ENCODE measurements at regions not wholly inside any gene's neighbourhood (a gene's known extent, or its start where the extent isn't known, plus 50 kb on each side); places are given as distances from the start of the nearest gene placed in this dataset.

GRCh38 chr2:128770143-128771085, 451.7 kb upstream of the HS6ST1 start:
- DNase-seq, result no peak

GRCh38 chr2:128771401-128771800, 452.7 kb upstream of the HS6ST1 start:
- DNase-seq, result no peak

GRCh38 chr2:128772671-128773070, 454.0 kb upstream of the HS6ST1 start:
- no peak for DNase-seq

GRCh38 chr2:128773641-128774319, 455.1 kb upstream of the HS6ST1 start:
- no peak for DNase-seq

- no peak for DNase-seq
Observed at GRCh38 chr2:128774320-128775216, 455.9 kb upstream of the HS6ST1 start.

GRCh38 chr2:128775217-128775913, 456.7 kb upstream of the HS6ST1 start:
- no peak for DNase-seq

GRCh38 chr2:128775914-128776285, 457.2 kb upstream of the HS6ST1 start:
- no peak for DNase-seq

GRCh38 chr2:128776461-128777195, 458.0 kb upstream of the HS6ST1 start:
- no peak for DNase-seq

GRCh38 chr2:128777196-128778035, 458.7 kb upstream of the HS6ST1 start:
- DNase-seq, result no peak

- no peak for DNase-seq
Observed at GRCh38 chr2:128778843-128779242, 460.2 kb upstream of the HS6ST1 start.

- DNase-seq, result no peak
Observed at GRCh38 chr2:128779301-128780095, 460.8 kb upstream of the HS6ST1 start.

- DNase-seq, result no peak
Observed at GRCh38 chr2:128780434-128781080, 461.9 kb upstream of the HS6ST1 start.

GRCh38 chr2:128781166-128781565, 462.5 kb upstream of the HS6ST1 start:
- no peak for DNase-seq

- DNase-seq, result no peak
Observed at GRCh38 chr2:128781585-128782385, 463.1 kb upstream of the HS6ST1 start.

GRCh38 chr2:128782411-128783192, 463.9 kb upstream of the HS6ST1 start:
- DNase-seq, result no peak

GRCh38 chr2:128783193-128783671, 464.6 kb upstream of the HS6ST1 start:
- DNase-seq, result no peak

GRCh38 chr2:128783896-128784295, 465.2 kb upstream of the HS6ST1 start:
- DNase-seq, result no peak

All from DMS79 (cell line).